ENCODE measurements at regions not wholly inside any gene's neighbourhood (a gene's known extent, or its start where the extent isn't known, plus 50 kb on each side); places are given as distances from the start of the nearest gene placed in this dataset.

DNA sequence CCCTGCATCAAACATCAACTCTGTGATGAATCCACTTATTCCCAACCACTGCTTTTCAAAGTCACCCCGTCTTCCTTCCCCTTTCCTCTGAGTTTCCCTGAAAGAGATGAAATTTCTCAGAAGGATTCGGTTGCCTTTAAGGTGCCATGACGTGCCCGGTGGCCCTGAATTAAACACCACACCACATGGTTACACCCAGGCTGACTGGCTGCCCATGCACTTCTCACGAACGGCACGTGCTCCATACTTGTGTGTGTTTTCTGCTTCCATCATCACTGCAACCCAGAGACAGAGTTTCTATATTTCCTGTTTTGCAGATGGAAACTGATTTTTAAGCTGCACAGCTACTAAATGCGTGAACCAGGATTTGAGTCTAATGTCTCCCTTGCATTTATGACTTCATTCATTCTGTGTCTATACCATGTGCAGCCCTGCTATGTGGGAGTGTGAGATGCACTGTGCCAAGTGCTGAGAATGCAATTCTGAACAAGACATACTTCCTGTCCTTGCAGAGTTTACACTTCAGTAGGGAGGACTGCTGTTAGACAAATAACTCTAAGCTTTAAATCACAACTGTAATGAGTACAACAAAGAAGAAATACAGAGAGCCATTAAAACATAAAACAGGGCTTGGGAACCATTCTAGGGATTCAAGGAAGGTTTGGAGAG is 162.9 kb downstream of the NXNL2 start:
- Histone ChIP-seq H2BK120ac (replicated peaks; ENCODE audit: low read depth, low read length) (no peak overlapping the region), H2BK12ac (ENCODE audit: low read depth, low read length) (no peak overlapping the region), H2AFZ (ENCODE audit: low read length) (no peak overlapping the region), H2BK5ac (ENCODE audit: low read depth, low read length) (no peak overlapping the region), H2AK5ac (ENCODE audit: low read depth, low read length) (no peak overlapping the region), H3K56ac (replicated peaks; ENCODE audit: insufficient read length, low read depth, low read length) (no peak overlapping the region), H3K4me3 (ENCODE audit: extremely low read depth in 1 of 4, insufficient read depth in 2 of 4, low read depth in 3 of 4, low read length in 4 of 4) (no peak overlapping the region), H4K91ac (replicated peaks; ENCODE audit: insufficient read length, low read length) (no peak overlapping the region), H2BK15ac (ENCODE audit: low read length) (no peak overlapping the region), H3K23me2 (ENCODE audit: low read depth, low read length) (no peaks in the 10 kb centered on the region), H4K5ac (ENCODE audit: insufficient read length, low read depth, low read length) (no peak overlapping the region), H3K23ac (ENCODE audit: insufficient read length) (no peak overlapping the region), H3K79me1 (ENCODE audit: low read depth, low read length) (no peaks in the 10 kb centered on the region), H4K8ac (ENCODE audit: extremely low read depth, insufficient read depth, low read length) (no peak overlapping the region), H3K4ac (replicated peaks; ENCODE audit: insufficient read length, low read depth, low read length) (no peak overlapping the region), H3K14ac (ENCODE audit: insufficient read length) (no peak overlapping the region), H3K4me1 (replicated peaks in 1 of 4; ENCODE audit: control insufficient read depth in 3 of 4, insufficient read depth in 4 of 4, low read length in 3 of 4) (peaks cover 0 to 2% (median 0%) of the 10 kb centered on the region in 4 experiments; a peak in 1 of 7 replicates), H3K36me3 (ENCODE audit: control insufficient read depth in 2 of 4, insufficient read depth in 4 of 4, low read length in 3 of 4) (no peaks in the 10 kb centered on the region), H3K27ac (ENCODE audit: low read depth, low read length) (no peak overlapping the region), H3K9ac (replicated peaks in 1 of 4; ENCODE audit: extremely low read depth in 1 of 4, low read depth in 3 of 4, low read length in 3 of 4) (no peak overlapping the region), H3K27me3 (replicated peaks in 1 of 4; ENCODE audit: control insufficient read depth in 3 of 4, extremely low read depth in 1 of 4, insufficient read depth in 3 of 4, low read length in 3 of 4) (no peaks in the 10 kb centered on the region), H3K4me2 (ENCODE audit: insufficient read depth in 1 of 2, low read depth in 2 of 2, low read length in 2 of 2) (no peak overlapping the region), H4K20me1 (replicated peaks in 1 of 2; ENCODE audit: control insufficient read depth in 1 of 2, insufficient read depth in 2 of 2, low read length in 2 of 2) (no peaks in the 10 kb centered on the region), H3K9me3 (ENCODE audit: insufficient read depth in 2 of 2, low read depth in 1 of 2, low read length in 1 of 2) (peaks cover 0 to under 1% of the 10 kb centered on the region in 2 experiments; a peak in 1 of 4 replicates), H3K18ac (ENCODE audit: extremely low read depth, low read length) (no peak overlapping the region), H2BK20ac (ENCODE audit: low read length) (no peak overlapping the region), H3K79me2 (ENCODE audit: control insufficient read depth in 1 of 2, insufficient read depth in 2 of 2, low read length in 2 of 2) (no peaks in the 10 kb centered on the region)
- POLR2A ChIA-PET (ENCODE audit: partially characterized antibody), result no interaction called here
- no peak for FAIRE-seq
- 78% methylated on average over 8 of the region's 8 CpGs; no CpG with 5 or more reads in 1 of the 2 experiments for WGBS, 2 experiments (ENCODE audit: extremely low coverage in 1 of 2, insufficient coverage in 1 of 2, insufficient read length in 1 of 2, insufficient replicate concordance in 2 of 2, low coverage in 1 of 2, low lambda C conversion rate in 2 of 2, missing lambda C conversion rate in 1 of 2)
- CTCF ChIA-PET (ENCODE audit: partially characterized antibody), result no interaction called here
- DNase-seq (ENCODE audit: low read depth in 1 of 2, low spot score in 2 of 2), result no peak
- TF ChIP-seq KDM1A (IDR thresholded peaks at IDR 0.05; ENCODE audit: borderline replicate concordance, low read length) (no peak), SIRT6 (IDR thresholded peaks at IDR 0.05; ENCODE audit: low read length) (no peak), CBX8 (IDR thresholded peaks at IDR 0.05; ENCODE audit: borderline replicate concordance, low read depth, low read length) (no peak), POLR2A (IDR thresholded peaks at IDR 0.05; ENCODE audit: control extremely low read depth in 1 of 2, low read depth in 2 of 2, low read length in 2 of 2) (no peak), RBBP5 (IDR thresholded peaks at IDR 0.05; ENCODE audit: borderline replicate concordance, low read depth, low read length) (no peak), FOSL1 (IDR thresholded peaks at IDR 0.05; ENCODE audit: insufficient read depth, low read depth, low read length) (no peak), CBX5 (IDR thresholded peaks at IDR 0.05; ENCODE audit: low read depth, low read length) (no peak), HDAC6 (IDR thresholded peaks at IDR 0.05; ENCODE audit: low read depth, low read length) (no peak), YY1 (IDR thresholded peaks at IDR 0.05; ENCODE audit: low read depth, low read length) (no peak), BACH1 (IDR thresholded peaks at IDR 0.05; ENCODE audit: low read length) (no peak), CHD1 (IDR thresholded peaks at IDR 0.05; ENCODE audit: low read depth, low read length) (no peak), NRF1 (IDR thresholded peaks at IDR 0.05; ENCODE audit: low read depth, low read length) (no peak), SIX5 (IDR thresholded peaks at IDR 0.05; ENCODE audit: low read depth, low read length) (no peak), GTF2F1 (IDR thresholded peaks at IDR 0.05; ENCODE audit: borderline replicate concordance, low read depth, low read length) (no peak), SP2 (IDR thresholded peaks at IDR 0.05; ENCODE audit: low read length) (no peak)

Data from H1 (cell line).